ENCODE measurements at regions not wholly inside any gene's neighbourhood (a gene's known extent, or its start where the extent isn't known, plus 50 kb on each side); places are given as distances from the start of the nearest gene placed in this dataset.

GRCh38 chr11:97740801-97741151, 1280.0 kb upstream of the CNTN5 start:
- TF ChIP-seq, protein P1, sequence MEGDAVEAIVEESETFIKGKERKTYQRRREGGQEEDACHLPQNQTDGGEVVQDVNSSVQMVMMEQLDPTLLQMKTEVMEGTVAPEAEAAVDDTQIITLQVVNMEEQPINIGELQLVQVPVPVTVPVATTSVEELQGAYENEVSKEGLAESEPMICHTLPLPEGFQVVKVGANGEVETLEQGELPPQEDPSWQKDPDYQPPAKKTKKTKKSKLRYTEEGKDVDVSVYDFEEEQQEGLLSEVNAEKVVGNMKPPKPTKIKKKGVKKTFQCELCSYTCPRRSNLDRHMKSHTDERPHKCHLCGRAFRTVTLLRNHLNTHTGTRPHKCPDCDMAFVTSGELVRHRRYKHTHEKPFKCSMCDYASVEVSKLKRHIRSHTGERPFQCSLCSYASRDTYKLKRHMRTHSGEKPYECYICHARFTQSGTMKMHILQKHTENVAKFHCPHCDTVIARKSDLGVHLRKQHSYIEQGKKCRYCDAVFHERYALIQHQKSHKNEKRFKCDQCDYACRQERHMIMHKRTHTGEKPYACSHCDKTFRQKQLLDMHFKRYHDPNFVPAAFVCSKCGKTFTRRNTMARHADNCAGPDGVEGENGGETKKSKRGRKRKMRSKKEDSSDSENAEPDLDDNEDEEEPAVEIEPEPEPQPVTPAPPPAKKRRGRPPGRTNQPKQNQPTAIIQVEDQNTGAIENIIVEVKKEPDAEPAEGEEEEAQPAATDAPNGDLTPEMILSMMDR (IDR thresholded peaks at IDR 0.05) = no peak
- TF ChIP-seq EZH2 (IDR thresholded peaks at IDR 0.05; ENCODE audit: borderline replicate concordance, insufficient read depth, low read depth, low read length, poor library complexity, severe bottlenecking) = no peak
